OCI-LY1 (cell line): ENCODE measurements at regions not wholly inside any gene's neighbourhood (a gene's known extent, or its start where the extent isn't known, plus 50 kb on each side); places are given as distances from the start of the nearest gene placed in this dataset.

Source experiments
- CTCF ChIP-seq: fragments of 200-600 bp; sonication (generic), shearing (Covaris generic); IDR thresholded peaks from 2 replicates; pipeline ENCODE4 v1.5.1; 2017; ENCODE audit warnings: mild to moderate bottlenecking, antibody characterized with exemption, low read length, moderate library complexity, mixed read lengths
- EZH2 ChIP-seq: fragments of 200-600 bp; sonication (generic), shearing (Covaris generic); IDR thresholded peaks from 2 replicates; pipeline ENCODE4 v1.8.0; 2017; ENCODE audit warnings: borderline replicate concordance, mixed run types, mild to moderate bottlenecking, antibody characterized with exemption, low read length, moderate library complexity, mixed read lengths

- TF ChIP-seq CTCF (no peak), EZH2 (no peak)
These were observed 119.5 kb downstream of the RAD51AP2 start for GRCh38 chr2:17398770-17399169.
